Natural killer cell (primary cell): ENCODE measurements at regions not wholly inside any gene's neighbourhood (a gene's known extent, or its start where the extent isn't known, plus 50 kb on each side); places are given as distances from the start of the nearest gene placed in this dataset.
"Not testable (repeated sequence)": the region's sequence is repeated elsewhere in the genome, so short reads cannot be mapped to it uniquely, and the experiment has no call there.

Experiments used
- ATAC-seq, 3 donors: fragments of 150-1000 bp in 2 of 3; fragments of 200-7000 bp in 1 of 3; cut with Tn5 transposase; 1 replicate in 1 of 3; 2 replicates in 2 of 3; pipeline ENCODE4 v1.10.0; 2021; ENCODE audit warnings: mild to moderate bottlenecking in 2 of 3, moderate library complexity in 2 of 3
- DNase-seq, 2 donors: peaks; one replicate each; pipeline versions ENCODE4 v3.0.0 to v3.0.0-alpha.2; 2013 to 2021; ENCODE audit warnings: mixed read lengths in 1 of 2
- H3K27ac ChIP-seq: one replicate; pipeline ENCODE4 v1.5.1; 2013; ENCODE audit warnings: mild to moderate bottlenecking, low read length
- H3K27me3 ChIP-seq: one replicate; pipeline ENCODE4 v1.6.1; 2013; ENCODE audit warnings: low read length; ENCODE audit not compliant: control insufficient read depth, insufficient read depth
- H3K36me3 ChIP-seq: one replicate; pipeline ENCODE4 v1.6.1; 2013; ENCODE audit warnings: low read length; ENCODE audit not compliant: control insufficient read depth, insufficient read depth
- H3K4me1 ChIP-seq: one replicate; pipeline ENCODE4 v1.6.1; 2013; ENCODE audit warnings: low read length; ENCODE audit not compliant: control insufficient read depth, insufficient read depth
- H3K4me3 ChIP-seq: one replicate; pipeline ENCODE4 v1.5.1; 2013; ENCODE audit warnings: low read length
- H3K9me3 ChIP-seq: one replicate; pipeline ENCODE4 v1.6.1; 2013; ENCODE audit warnings: low read length; ENCODE audit not compliant: control insufficient read depth, insufficient read depth
- H3K27ac Mint-ChIP-seq, 2 donors: one replicate each; pipeline ENCODE4 v1.8.0; 2022; ENCODE audit warnings: mild to moderate bottlenecking in 2 of 2, mixed read lengths in 2 of 2, moderate library complexity in 1 of 2
- H3K27me3 Mint-ChIP-seq, 2 donors: one replicate each; pipeline ENCODE4 v1.8.0; 2022; ENCODE audit warnings: low read depth in 2 of 2, mixed read lengths in 2 of 2
- H3K36me3 Mint-ChIP-seq: one replicate; pipeline ENCODE4 v1.8.0; 2022; ENCODE audit warnings: mixed read lengths
- H3K4me1 Mint-ChIP-seq, 2 donors: one replicate each; pipeline ENCODE4 v1.8.0; 2022; ENCODE audit warnings: mixed read lengths in 2 of 2
- H3K4me3 Mint-ChIP-seq: one replicate; pipeline ENCODE4 v1.8.0; 2022; ENCODE audit warnings: mild to moderate bottlenecking, moderate library complexity, mixed read lengths
- H3K9me3 Mint-ChIP-seq, 2 donors: one replicate each; pipeline ENCODE4 v1.8.0; 2022; ENCODE audit warnings: mixed read lengths in 2 of 2
- WGBS: methylation state at CpG from one replicate; pipeline ENCODE4 v1.1.7; 2013; ENCODE audit warnings: missing lambda C conversion rate; ENCODE audit not compliant: insufficient coverage; 5-methylcytosine and 5-hydroxymethylcytosine counted together
- intact Hi-C: fragments of 100-400 bp; cut with micrococcal nuclease; formaldehyde crosslinking; loops from one replicate; pipeline ENCODE4 v1.14.2; 2022
- TF ChIP-seq, protein P1 (sequence below): fragments of 200-600 bp; IDR thresholded peaks from one replicate; pipeline ENCODE4 v1.8.0; 2022; ENCODE audit warnings: antibody characterized with exemption

DNA sequence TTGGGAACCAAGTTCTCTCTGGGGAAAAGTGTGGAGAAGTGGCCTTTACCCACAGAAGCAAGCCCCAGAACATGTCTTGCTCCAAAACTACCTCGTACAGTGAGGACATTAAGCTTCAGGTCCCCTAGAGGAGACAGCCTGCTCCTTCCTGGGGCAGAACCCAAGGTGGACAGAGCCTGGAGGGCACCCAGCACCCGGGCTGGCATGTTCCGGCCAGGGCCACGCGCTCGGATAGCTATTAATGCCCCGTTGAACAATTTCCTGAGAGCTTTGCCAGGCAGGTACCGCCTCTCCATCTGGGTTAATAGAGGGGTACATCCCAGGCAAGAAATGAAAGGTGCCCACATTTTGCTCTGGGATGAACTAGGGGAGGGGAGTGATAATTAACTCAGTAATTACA, 169.0 kb upstream of the GRK3 start:
- Histone ChIP-seq H3K27ac (no peak overlapping the region), H3K9me3 (no peaks in the 10 kb centered on the region), H3K4me3 (no peak overlapping the region), H3K36me3 (no peaks in the 10 kb centered on the region), H3K27me3 (no peaks in the 10 kb centered on the region), H3K4me1 (peaks cover 37% of the 10 kb centered on the region)
- TF ChIP-seq, protein P1, sequence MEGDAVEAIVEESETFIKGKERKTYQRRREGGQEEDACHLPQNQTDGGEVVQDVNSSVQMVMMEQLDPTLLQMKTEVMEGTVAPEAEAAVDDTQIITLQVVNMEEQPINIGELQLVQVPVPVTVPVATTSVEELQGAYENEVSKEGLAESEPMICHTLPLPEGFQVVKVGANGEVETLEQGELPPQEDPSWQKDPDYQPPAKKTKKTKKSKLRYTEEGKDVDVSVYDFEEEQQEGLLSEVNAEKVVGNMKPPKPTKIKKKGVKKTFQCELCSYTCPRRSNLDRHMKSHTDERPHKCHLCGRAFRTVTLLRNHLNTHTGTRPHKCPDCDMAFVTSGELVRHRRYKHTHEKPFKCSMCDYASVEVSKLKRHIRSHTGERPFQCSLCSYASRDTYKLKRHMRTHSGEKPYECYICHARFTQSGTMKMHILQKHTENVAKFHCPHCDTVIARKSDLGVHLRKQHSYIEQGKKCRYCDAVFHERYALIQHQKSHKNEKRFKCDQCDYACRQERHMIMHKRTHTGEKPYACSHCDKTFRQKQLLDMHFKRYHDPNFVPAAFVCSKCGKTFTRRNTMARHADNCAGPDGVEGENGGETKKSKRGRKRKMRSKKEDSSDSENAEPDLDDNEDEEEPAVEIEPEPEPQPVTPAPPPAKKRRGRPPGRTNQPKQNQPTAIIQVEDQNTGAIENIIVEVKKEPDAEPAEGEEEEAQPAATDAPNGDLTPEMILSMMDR: no peak
- WGBS: 92% methylated on average over 8 of the region's 8 CpGs
- no peaks in the 10 kb centered on the region for H3K27me3 Mint-ChIP-seq
- H3K9me3 Mint-ChIP-seq: no peaks in the 10 kb centered on the region
- H3K27ac Mint-ChIP-seq: no peak overlapping the region
- ATAC-seq: no peak
- peaks cover 32 to 40% of the 10 kb centered on the region in 2 donors for H3K4me1 Mint-ChIP-seq
- no peaks in the 10 kb centered on the region for H3K36me3 Mint-ChIP-seq
- intact Hi-C loops: no loop called here
- no peak overlapping the region for H3K4me3 Mint-ChIP-seq
- no peak for DNase-seq

DNA sequence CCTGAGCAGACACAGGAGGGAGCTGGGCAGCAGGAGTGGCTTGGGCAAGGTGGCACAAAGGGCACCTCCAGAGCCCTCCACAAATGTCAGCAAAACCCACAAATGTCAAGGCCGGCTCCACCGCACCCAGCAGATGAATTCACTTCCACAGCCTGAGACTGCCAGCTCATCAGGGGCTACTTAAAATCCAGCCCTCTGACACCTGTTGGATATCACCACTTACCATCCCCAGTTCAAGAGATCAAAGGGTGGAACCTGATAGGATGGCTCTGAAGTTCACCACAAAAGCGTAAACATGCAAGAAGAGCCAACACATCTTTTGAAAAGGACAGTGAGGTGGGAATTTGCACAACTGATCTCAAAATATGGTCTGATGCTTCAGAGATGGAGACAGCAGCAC, 168.6 kb upstream of the GRK3 start:
- Histone ChIP-seq H3K9me3 (no peaks in the 10 kb centered on the region), H3K27ac (no peak overlapping the region), H3K4me1 (peaks cover 40% of the 10 kb centered on the region), H3K27me3 (no peaks in the 10 kb centered on the region), H3K36me3 (no peaks in the 10 kb centered on the region), H3K4me3 (no peak overlapping the region)
- no peaks in the 10 kb centered on the region for H3K9me3 Mint-ChIP-seq
- no peaks in the 10 kb centered on the region for H3K36me3 Mint-ChIP-seq
- ATAC-seq (no peak), DNase-seq (no peak)
- peaks cover 32 to 36% of the 10 kb centered on the region in 2 donors for H3K4me1 Mint-ChIP-seq
- H3K27ac Mint-ChIP-seq: no peak overlapping the region
- WGBS: 72% methylated on average over 3 of the region's 3 CpGs
- H3K4me3 Mint-ChIP-seq: no peak overlapping the region
- TF ChIP-seq, protein P1: no peak
- H3K27me3 Mint-ChIP-seq: no peaks in the 10 kb centered on the region
- intact Hi-C loops: no loop called here

DNA sequence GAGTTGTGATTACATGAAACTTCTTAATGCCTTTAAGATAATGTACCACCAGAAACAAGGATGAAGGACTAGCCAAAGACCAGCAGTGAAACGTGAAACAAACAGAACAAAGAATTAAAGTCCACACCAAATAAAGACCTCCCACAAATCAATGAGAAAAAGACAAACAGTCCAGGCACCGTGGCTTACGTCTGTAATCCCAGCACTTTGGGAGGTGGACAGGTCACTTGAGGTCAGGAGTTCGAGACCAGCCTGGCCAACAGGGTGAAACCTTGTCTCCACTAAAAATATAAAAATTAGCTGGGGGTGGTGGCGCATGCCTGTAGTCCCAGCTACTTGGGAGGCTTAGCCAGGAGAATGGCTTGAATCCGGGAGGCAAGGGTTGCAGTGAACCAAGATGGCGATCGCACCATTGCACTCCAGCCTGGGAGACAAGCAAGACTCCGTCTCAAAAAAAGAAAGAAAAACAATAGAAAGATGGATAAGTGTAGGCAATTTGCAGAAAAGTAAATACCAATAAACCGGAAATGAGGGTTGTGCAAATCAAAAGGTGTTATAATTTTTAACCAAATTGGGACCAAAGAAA, 167.8 kb upstream of the GRK3 start:
- no peak overlapping the region for H3K27ac Mint-ChIP-seq
- WGBS: 90% methylated on average over 10 of the region's 10 CpGs
- H3K4me3 Mint-ChIP-seq: no peak overlapping the region
- no peaks in the 10 kb centered on the region for H3K36me3 ChIP-seq
- no peak overlapping the region for H3K4me3 ChIP-seq
- DNase-seq (no peak), ATAC-seq (no peak)
- peaks cover 33 to 41% of the 10 kb centered on the region in 2 donors for H3K4me1 Mint-ChIP-seq
- H3K36me3 Mint-ChIP-seq: no peaks in the 10 kb centered on the region
- H3K27me3 Mint-ChIP-seq: no peaks in the 10 kb centered on the region
- H3K9me3 Mint-ChIP-seq: no peaks in the 10 kb centered on the region
- peaks cover 36% of the 10 kb centered on the region for H3K4me1 ChIP-seq
- intact Hi-C loops: no loop called here
- TF ChIP-seq, protein P1: no peak
- no peaks in the 10 kb centered on the region for H3K27me3 ChIP-seq
- no peak overlapping the region for H3K27ac ChIP-seq
- no peaks in the 10 kb centered on the region for H3K9me3 ChIP-seq

DNA sequence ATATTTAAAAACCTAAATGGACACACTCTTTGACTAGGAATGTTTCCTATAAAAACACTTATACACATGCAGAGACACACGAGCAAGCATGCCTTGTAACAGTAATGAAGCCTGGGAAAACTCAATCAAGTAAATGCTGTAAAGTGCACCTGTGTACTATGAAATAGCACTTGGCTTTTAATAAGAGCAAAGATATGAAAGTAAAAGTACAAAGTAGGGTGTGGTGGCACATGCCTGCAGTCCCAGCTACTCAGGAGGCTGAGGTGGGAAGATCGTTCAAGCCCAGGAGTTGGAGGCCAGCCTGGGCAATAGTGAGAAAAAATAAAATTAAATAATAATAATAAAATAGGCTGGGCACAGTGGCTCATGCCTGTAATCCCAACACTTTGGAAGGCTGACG, 166.9 kb upstream of the GRK3 start:
- intact Hi-C loops: no loop called here
- no peaks in the 10 kb centered on the region for H3K9me3 Mint-ChIP-seq
- no peak overlapping the region for H3K27ac Mint-ChIP-seq
- no peak overlapping the region for H3K4me3 Mint-ChIP-seq
- DNase-seq: no peak
- H3K36me3 Mint-ChIP-seq: no peaks in the 10 kb centered on the region
- Histone ChIP-seq H3K4me3 (no peak overlapping the region), H3K27ac (no peak overlapping the region), H3K27me3 (no peaks in the 10 kb centered on the region), H3K4me1 (peaks cover 31% of the 10 kb centered on the region), H3K9me3 (no peaks in the 10 kb centered on the region), H3K36me3 (no peaks in the 10 kb centered on the region)
- WGBS: 86% methylated on average over 2 of the region's 3 CpGs
- no peak for ATAC-seq
- peaks cover 31 to 41% of the 10 kb centered on the region in 2 donors for H3K4me1 Mint-ChIP-seq
- no peaks in the 10 kb centered on the region for H3K27me3 Mint-ChIP-seq
- TF ChIP-seq, protein P1: no peak

DNA sequence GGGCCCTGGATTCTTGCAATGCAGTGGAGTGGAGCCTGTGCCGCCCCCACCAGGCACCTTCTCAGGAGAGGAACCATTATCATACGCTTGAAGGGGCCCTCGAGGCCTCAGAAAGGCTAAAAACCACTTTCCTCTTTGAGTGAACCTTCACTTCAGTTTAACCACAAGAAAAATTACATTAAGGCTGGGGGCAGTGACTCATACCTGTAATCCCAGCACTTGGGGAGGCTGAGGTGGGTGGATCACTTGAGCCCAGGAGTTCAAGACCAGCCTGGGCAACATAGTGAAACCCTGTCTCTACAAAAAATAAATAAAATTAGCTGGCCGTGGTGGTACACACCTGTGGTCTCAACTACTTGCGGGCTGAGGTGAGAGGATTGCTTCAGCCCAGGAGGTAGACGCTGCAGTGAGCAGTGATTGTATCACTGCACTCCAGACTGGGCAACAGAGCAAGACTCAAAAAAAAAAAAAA, 165.8 kb upstream of the GRK3 start:
- H3K27me3 ChIP-seq, H3K27ac Mint-ChIP-seq, H3K9me3 ChIP-seq, H3K4me3 Mint-ChIP-seq, H3K27ac ChIP-seq, H3K9me3 Mint-ChIP-seq, DNase-seq, H3K27me3 Mint-ChIP-seq, H3K36me3 ChIP-seq, H3K4me3 ChIP-seq, H3K36me3 Mint-ChIP-seq, intact Hi-C loops: not testable (repeated sequence)
- peaks cover 36 to 44% of the 10 kb centered on the region in 2 donors for H3K4me1 Mint-ChIP-seq
- H3K4me1 ChIP-seq: peaks cover 39% of the 10 kb centered on the region
- ATAC-seq: peak in 2 of 3 donors; percentile 24 to 30
- WGBS: 32% methylated on average over 6 of the region's 6 CpGs
